A673 (cell line): ENCODE measurements at regions not wholly inside any gene's neighbourhood (a gene's known extent, or its start where the extent isn't known, plus 50 kb on each side); places are given as distances from the start of the nearest gene placed in this dataset.

ENCODE experiments used
- CTCF ChIP-seq: fragments of 300-800, 200-600 bp; sonication (generic); conservative IDR thresholded peaks from 2 replicates; pipeline ENCODE4 v1.5.1; 2017; ENCODE audit warnings: low read depth, mild to moderate bottlenecking, antibody characterized with exemption, low read length, moderate library complexity, mixed read lengths
- EZH2 ChIP-seq: fragments of 200-600 bp; sonication (generic); IDR thresholded peaks from 2 replicates; pipeline ENCODE4 v1.6.1; 2017; ENCODE audit warnings: borderline replicate concordance, low read depth, mild to moderate bottlenecking, mixed read lengths, antibody characterized with exemption, low read length; ENCODE audit not compliant: poor library complexity, severe bottlenecking

GRCh38 chr12:75900781-75901254 lies 130.8 kb downstream of the PHLDA1 start:
- TF ChIP-seq CTCF (no peak), EZH2 (no peak)
